Large intestine (tissue), 3 donors: ENCODE measurements at regions not wholly inside any gene's neighbourhood (a gene's known extent, or its start where the extent isn't known, plus 50 kb on each side); places are given as distances from the start of the nearest gene placed in this dataset.
"Not testable (repeated sequence)": the region's sequence is repeated elsewhere in the genome, so short reads cannot be mapped to it uniquely, and the experiment has no call there.

Experiments
- DNase-seq, 2 donors: peaks; one replicate each; pipeline versions ENCODE4 v3.0.0 to v3.0.0-alpha.2; 2013
- H3K27ac ChIP-seq: one replicate; pipeline ENCODE4 v1.5.1; 2013; ENCODE audit warnings: low read length
- H3K27me3 ChIP-seq: 2 replicates; pipeline ENCODE4 v1.6.1; 2013; ENCODE audit warnings: low read length; ENCODE audit not compliant: control insufficient read depth, insufficient read depth
- H3K36me3 ChIP-seq: 2 replicates; pipeline ENCODE4 v1.6.1; 2013; ENCODE audit warnings: low read length; ENCODE audit not compliant: control insufficient read depth, insufficient read depth
- H3K4me1 ChIP-seq: one replicate; pipeline ENCODE4 v1.6.1; 2013; ENCODE audit warnings: low read length; ENCODE audit not compliant: control insufficient read depth, insufficient read depth
- H3K4me3 ChIP-seq: one replicate; pipeline ENCODE4 v1.5.1; 2013; ENCODE audit warnings: low read length
- H3K9me3 ChIP-seq: one replicate; pipeline ENCODE4 v1.6.1; 2013; ENCODE audit warnings: mild to moderate bottlenecking, low read depth, low read length, moderate library complexity; ENCODE audit not compliant: control insufficient read depth
- WGBS: methylation state at CpG from one replicate; pipeline ENCODE4 v1.1.5; 2013; ENCODE audit warnings: low lambda C conversion rate; ENCODE audit not compliant: insufficient coverage; 5-methylcytosine and 5-hydroxymethylcytosine counted together

DNA sequence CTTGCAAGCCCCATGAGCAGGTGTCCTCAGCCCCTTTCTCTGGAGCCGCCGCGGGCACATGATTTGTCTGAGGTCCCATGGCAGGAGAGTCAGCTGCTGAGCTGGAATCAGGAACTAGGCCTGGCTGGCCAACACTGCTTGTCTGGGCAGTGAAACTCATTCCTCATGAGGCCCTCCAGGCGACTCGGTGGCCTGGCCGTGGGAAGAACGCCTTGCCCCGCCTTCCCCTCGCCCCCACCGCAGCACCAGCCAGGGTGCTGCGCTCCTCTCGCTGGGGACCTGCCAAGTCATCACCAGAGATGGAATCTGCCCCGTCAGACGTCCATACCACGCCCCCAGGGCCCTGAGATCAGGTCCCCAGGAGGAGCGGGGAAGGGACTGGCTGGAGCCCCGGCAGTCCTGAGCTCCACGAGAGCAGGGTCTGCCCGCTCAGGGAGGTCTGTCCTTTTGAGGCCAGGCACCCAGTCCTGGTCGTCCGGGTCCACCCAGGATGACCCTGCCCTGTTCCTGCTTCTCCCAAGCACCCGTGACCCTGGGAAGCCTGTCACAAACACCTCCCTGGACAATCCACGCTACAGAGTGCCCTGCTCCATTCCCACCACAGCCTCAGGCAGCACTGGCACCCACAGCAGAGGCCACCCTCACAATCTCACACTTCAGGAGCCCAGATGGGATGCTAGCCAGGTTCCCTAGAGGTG is 5414.5 kb upstream of the TPTE start:
- H3K36me3 ChIP-seq, H3K27ac ChIP-seq, H3K4me1 ChIP-seq, H3K4me3 ChIP-seq, DNase-seq, H3K27me3 ChIP-seq, H3K9me3 ChIP-seq: not testable (repeated sequence)
- no CpG with 5 or more reads among the region's 23 CpGs for WGBS

DNA sequence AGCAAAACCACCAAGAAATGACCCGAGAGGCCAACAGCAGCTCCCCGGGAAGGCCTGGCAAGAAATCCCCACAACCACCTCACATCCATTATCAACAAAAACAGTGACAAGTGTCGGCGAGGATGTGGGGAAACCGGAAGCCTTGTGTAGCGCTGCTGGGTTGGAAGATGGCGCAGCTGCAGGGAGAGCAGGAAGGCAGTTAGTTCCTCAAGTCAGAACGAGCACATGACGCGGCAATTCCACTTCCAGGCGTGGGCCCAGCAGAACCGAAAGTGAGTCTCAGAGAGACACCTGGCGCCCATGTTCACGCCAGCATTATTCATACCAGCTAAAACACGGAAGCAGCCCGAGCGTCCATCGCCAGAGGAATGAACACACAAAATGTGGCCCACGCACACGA is 5413.7 kb upstream of the TPTE start:
- not testable (repeated sequence) for DNase-seq, H3K27ac ChIP-seq, H3K4me3 ChIP-seq, H3K9me3 ChIP-seq, H3K4me1 ChIP-seq, H3K27me3 ChIP-seq, H3K36me3 ChIP-seq
- no CpG with 5 or more reads among the region's 20 CpGs for WGBS

DNA sequence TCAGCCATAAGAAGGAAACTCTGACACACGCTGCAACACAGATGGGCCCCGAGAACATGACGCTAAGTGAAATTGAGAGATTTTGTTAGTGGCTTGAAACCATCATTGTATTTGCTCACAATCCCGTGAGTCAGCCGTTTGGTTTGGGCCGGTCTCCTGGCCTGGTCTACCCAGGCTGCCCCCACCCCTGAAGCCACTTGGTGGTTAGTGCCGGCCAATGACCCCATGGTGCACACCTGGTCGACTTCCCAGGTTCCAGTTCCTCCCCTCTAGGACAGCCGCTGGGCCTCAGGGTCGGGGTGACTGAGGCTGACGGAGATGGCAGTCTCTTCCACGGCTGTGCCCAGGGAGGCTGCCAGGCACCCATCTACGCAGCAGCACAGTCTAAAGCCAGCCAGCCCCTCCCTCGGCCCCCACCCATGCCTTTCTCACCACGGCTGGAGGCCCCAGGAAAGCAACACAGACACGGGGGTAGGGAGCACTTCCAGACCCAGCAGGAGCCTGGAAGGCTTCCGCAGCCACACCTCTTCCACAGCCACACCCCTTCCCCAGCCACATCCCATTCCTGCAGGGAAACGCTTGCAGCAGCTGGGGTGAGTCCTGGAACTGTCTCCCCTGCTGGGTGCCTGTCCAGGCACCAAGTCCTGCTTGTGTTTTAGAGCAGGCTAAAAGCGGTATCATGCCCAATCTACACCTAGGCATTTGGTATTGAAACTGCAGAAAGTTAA is 5413.2 kb upstream of the TPTE start:
- WGBS: no CpG with 5 or more reads among the region's 19 CpGs
- not testable (repeated sequence) for DNase-seq

DNA sequence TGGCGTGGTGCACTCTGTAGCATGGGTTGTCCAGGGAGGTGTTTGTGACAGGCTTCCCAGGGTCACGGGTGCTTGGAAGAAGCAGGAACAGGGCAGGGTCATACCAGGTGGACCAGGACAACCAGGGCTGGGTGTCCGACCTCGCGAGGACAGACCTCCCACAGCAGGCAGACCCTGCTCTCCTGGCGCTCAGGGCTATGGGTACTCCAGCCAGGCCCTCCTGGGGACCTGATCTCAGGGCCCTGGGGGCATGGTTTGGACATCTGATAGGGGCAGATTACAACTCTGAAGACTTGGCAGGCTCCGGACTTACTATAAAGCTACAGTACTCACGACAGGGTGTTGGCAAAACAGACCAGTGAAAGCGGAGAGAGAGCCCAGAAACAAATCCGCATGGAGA is 5410.2 kb upstream of the TPTE start:
- H3K27me3 ChIP-seq, H3K9me3 ChIP-seq, DNase-seq: not testable (repeated sequence)

More for the DNA sequence above, 5413.2 kb upstream of the TPTE start:
- not testable (repeated sequence) for H3K27ac ChIP-seq, H3K36me3 ChIP-seq, H3K9me3 ChIP-seq, H3K27me3 ChIP-seq, H3K4me3 ChIP-seq, H3K4me1 ChIP-seq

DNA sequence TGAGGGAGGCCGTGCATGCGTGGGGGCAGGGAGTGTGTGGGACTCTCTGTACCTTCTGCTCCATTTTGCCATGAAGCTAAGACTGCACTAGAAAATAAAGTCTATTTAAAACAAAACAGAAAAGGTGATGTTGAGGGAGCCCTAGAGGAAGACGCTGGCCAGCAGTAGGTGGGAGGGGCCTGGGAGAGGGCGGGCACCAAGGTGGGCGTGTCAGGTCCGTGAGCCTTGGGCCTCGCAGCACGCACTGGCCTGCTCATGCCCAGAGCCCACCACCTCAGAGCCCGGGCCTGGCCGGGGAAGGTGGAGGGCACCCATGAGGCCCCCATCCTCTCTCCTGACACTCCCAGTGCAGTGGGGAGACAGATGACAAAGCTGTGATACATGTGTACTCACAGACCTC is 5408.3 kb upstream of the TPTE start:
- H3K9me3 ChIP-seq, H3K27ac ChIP-seq, H3K4me1 ChIP-seq, H3K36me3 ChIP-seq, H3K27me3 ChIP-seq, H3K4me3 ChIP-seq, DNase-seq: not testable (repeated sequence)
- WGBS: no CpG with 5 or more reads among the region's 10 CpGs

More for the DNA sequence above, 5410.2 kb upstream of the TPTE start:
- not testable (repeated sequence) for H3K4me3 ChIP-seq, H3K27ac ChIP-seq, H3K4me1 ChIP-seq, H3K36me3 ChIP-seq
- WGBS: no CpG with 5 or more reads among the region's 10 CpGs

DNA sequence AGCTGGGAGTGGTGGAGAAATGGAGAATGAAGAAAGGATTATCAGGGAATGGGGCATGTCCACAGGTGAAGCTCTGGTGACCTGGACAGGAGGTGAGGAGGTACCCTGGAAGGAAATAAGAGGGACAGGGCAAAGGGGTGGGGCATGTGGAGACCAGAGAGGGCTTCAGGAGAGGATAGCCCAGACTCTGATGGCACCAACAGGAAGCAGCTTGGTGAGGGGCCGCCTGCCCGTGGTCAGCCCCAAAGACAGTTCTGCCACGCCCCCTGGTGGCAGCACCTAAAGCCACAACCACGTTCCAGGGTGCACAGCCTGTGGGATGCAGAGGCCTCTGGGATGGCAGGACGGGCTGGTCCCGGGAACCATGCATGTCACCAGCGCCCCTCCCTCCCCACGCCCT is 5406.9 kb upstream of the TPTE start:
- DNase-seq, H3K36me3 ChIP-seq, H3K9me3 ChIP-seq: not testable (repeated sequence)

DNA sequence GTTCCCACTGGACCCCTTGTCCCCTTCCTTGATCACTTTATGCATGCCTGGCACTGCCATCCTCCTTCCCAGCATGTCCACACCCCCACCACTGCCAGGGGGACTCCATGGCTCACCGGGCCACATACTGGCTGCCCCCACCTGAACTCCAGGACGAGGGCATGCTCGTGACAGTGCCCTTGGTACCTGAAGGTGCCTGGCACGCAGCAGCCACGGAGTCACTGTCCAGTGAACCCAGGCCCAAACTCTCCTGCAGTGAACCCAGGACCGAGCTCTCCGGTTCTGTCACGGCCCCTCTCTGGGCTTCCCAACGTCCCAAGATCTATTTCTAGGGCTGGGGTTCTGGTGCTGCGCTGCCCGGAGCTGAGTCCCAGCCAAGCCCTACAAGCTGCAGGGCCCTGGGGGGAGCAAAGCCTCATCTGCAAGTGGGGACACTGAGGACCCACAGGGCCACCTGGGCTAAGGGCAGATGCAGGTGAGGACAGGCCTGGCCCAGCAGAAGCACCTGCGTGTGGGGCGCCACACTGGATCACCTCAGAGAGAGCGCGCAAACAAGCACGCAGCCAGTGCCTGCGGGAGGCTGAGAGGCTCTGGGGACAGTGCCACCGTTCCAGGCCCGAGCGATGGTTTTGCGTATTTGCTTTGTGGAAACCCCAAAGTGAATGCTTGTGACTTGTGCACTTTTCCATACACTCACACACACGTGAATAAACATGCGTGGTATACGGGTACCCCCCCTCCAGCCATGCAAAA is 5406.3 kb upstream of the TPTE start:
- H3K36me3 ChIP-seq, DNase-seq, H3K27ac ChIP-seq, H3K4me1 ChIP-seq, H3K9me3 ChIP-seq, H3K27me3 ChIP-seq, H3K4me3 ChIP-seq: not testable (repeated sequence)
- WGBS: no CpG with 5 or more reads among the region's 24 CpGs

More for the DNA sequence above, 5406.9 kb upstream of the TPTE start:
- not testable (repeated sequence) for H3K4me3 ChIP-seq, H3K27me3 ChIP-seq, H3K4me1 ChIP-seq, H3K27ac ChIP-seq
- no CpG with 5 or more reads among the region's 8 CpGs for WGBS

DNA sequence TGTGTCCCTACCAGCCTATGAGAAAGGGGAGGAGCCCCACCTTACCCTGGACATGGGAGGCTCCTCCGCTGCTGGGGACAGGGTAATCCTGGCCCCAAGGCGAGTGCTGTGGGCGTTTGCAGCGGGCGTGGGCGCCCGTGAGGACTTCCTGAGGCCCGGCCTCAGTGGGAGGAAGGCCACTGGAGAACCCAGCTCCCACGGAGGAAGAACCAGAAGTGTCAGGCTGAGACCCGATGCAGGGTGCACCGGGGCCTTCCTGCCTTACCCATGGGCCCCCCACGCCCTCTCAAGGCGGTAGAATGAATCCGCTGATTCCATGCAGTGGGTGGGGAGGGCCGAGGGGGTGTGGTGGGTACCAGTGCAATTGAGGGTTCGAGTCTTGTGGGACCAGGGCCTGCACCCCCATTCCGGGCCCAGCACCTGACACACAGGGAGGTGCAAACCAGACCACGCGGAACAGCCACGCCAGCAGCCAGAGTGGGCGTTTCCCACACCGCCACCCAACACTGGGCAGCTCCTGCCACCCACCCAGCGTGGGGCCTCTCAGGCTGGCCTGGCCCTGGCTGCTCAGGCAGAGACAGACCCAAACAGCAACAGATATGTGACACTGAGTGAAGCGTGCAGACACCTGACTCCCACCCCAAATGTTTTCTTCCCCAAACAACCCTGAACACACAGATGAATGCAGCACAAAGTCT is 5405.6 kb upstream of the TPTE start:
- no CpG with 5 or more reads among the region's 24 CpGs for WGBS
- not testable (repeated sequence) for H3K9me3 ChIP-seq, DNase-seq

DNA sequence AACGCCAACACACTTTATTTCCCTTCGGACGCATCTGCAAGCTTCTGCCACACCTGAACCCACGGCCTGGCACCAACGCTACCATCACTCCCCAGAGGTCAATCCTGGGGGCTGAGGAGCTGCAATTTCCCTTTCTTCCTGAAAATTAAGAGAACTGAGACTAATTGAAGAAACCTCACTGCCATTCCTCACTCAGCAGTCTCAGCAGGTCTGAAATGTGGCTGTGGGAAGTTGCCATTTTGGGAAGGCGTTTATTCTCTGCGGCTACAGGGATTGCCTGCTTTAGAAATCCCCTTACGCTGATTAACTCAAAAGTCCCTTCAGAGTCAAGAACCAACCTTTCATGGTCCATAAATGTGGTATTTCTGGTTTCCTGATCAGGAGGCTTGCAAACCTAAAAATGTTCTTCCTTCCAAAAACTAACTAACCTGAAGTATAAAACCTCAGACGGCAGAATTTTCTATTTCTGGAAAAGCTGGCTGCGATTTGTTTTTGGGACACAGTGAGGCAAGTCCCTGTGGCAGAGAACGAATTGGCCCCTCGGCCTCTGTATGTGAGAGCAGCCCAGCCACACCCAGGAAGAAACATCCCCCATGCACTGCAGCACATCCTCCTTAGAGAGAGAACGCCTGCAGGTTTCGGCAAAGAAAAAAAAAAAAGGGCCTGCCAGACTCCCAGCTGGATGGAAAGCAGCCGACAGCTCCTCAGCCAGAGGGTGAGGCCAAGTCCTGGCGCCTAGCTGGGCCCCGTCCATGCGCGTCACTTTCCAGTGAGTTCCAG is 5404.8 kb upstream of the TPTE start:
- H3K4me3 ChIP-seq, H3K4me1 ChIP-seq, H3K27ac ChIP-seq, H3K36me3 ChIP-seq, H3K27me3 ChIP-seq, H3K9me3 ChIP-seq, DNase-seq: not testable (repeated sequence)
- WGBS: no CpG with 5 or more reads among the region's 19 CpGs

More for the DNA sequence above, 5405.6 kb upstream of the TPTE start:
- not testable (repeated sequence) for H3K27me3 ChIP-seq, H3K36me3 ChIP-seq, H3K27ac ChIP-seq, H3K4me1 ChIP-seq, H3K4me3 ChIP-seq

DNA sequence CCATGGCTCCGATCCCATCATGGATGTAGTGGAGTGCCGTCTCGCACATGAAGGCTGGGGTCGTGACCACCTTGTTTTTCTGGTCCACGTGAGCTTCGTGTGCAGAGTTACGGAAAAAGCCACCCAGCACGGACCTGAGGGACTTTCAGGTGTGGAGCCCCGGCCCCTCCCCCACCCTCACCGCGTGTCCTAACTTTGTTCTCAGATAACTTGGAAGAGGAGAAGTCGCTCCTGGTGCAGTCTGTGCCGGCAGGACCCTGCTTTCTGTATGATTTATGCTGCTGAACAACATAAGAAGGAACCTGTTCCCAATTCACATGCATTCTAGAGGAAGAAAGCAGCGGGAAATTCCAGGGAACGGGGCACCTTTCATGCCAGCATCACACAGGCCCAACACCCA is 5404.2 kb upstream of the TPTE start:
- not testable (repeated sequence) for H3K27me3 ChIP-seq, H3K4me3 ChIP-seq, H3K4me1 ChIP-seq, H3K36me3 ChIP-seq, H3K27ac ChIP-seq, H3K9me3 ChIP-seq, DNase-seq
- WGBS: no CpG with 5 or more reads among the region's 15 CpGs
